DND-41 (cell line): ENCODE measurements at regions not wholly inside any gene's neighbourhood (a gene's known extent, or its start where the extent isn't known, plus 50 kb on each side); places are given as distances from the start of the nearest gene placed in this dataset.

ENCODE experiments used
- CTCF ChIP-seq: IDR thresholded peaks from 2 replicates; pipeline ENCODE4 v1.5.1; 2012; ENCODE audit warnings: borderline replicate concordance, low read length, moderate library complexity, mild to moderate bottlenecking; ENCODE audit not compliant: poor library complexity, severe bottlenecking; ENCODE audit errors: extremely low read depth
- EZH2 ChIP-seq: IDR thresholded peaks from 3 replicates; pipeline ENCODE4 v1.6.1; 2012; ENCODE audit warnings: borderline replicate concordance, low read depth, mild to moderate bottlenecking, moderate library complexity, low read length, inconsistent platforms; ENCODE audit not compliant: severe bottlenecking

GRCh38 chr6:51213811-51214210 lies 395.1 kb downstream of the TFAP2B start:
- TF ChIP-seq CTCF (no peak), EZH2 (no peak)
